GM23248 (cell line): ENCODE measurements at regions not wholly inside any gene's neighbourhood (a gene's known extent, or its start where the extent isn't known, plus 50 kb on each side); places are given as distances from the start of the nearest gene placed in this dataset.

ENCODE experiments used
- EZH2 ChIP-seq: fragments of 200-600 bp; sonication (generic); IDR thresholded peaks from 2 replicates; pipeline ENCODE4 v1.6.1; 2018; ENCODE audit warnings: antibody characterized with exemption, mild to moderate bottlenecking; ENCODE audit not compliant: insufficient read depth, poor library complexity, severe bottlenecking
- EZH2phosphoT487 ChIP-seq: fragments of 200-600 bp; sonication (generic); IDR thresholded peaks from 2 replicates; pipeline ENCODE4 v1.6.1; 2018; ENCODE audit warnings: antibody characterized with exemption, moderate library complexity, mild to moderate bottlenecking, low read depth; ENCODE audit not compliant: insufficient read depth

DNA sequence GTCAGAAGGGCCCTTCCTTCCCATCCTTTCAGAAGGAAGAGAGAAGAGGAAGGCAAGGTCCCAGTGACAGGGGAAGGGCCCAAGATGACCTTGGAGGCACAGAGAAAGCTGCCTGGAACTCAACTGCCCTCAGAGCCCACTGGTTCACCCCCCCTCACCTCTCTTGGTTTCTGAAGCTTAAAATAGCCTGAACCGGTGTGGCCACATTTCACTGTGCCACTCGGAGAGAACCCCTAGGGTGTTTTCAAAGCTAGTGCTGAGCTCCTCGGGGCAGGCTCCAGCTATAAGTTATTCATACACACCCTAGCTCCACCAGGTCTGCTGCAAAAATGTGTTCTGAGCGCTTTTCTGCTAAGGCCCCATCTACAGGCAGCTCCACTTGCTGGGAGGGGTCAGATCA is 60.9 kb upstream of the ADRB1 start:
- TF ChIP-seq EZH2 (no peak), EZH2phosphoT487 (no peak)
